HG02973 (cell line): ENCODE measurements at regions not wholly inside any gene's neighbourhood (a gene's known extent, or its start where the extent isn't known, plus 50 kb on each side); places are given as distances from the start of the nearest gene placed in this dataset.
"Not testable (repeated sequence)": the region's sequence is repeated elsewhere in the genome, so short reads cannot be mapped to it uniquely, and the experiment has no call there.

Experiments
- ATAC-seq: cut with Tn5 transposase; IDR thresholded peaks from one replicate; pipeline ENCODE4 v1.9.1; 2021; ENCODE audit warnings: moderate library complexity; ENCODE audit not compliant: unreplicated experiment

- no peak for ATAC-seq
These were observed 394.8 kb downstream of the KCNJ2 start for GRCh38 chr17:70564006-70564620.

GRCh38 chr17:70569128-70569527, 399.8 kb downstream of the KCNJ2 start:
- ATAC-seq: no peak

GRCh38 chr17:70577456-70577855, 408.1 kb downstream of the KCNJ2 start:
- ATAC-seq: no peak

- ATAC-seq: no peak
These were observed 412.1 kb downstream of the KCNJ2 start for GRCh38 chr17:70581459-70581858.

GRCh38 chr17:70582777-70583176, 413.4 kb downstream of the KCNJ2 start:
- no peak for ATAC-seq

GRCh38 chr17:70584255-70584654, 414.9 kb downstream of the KCNJ2 start:
- no peak for ATAC-seq

- no peak for ATAC-seq
These were observed 418.7 kb downstream of the KCNJ2 start for GRCh38 chr17:70588003-70588402.

GRCh38 chr17:70597774-70598173, 428.4 kb downstream of the KCNJ2 start:
- ATAC-seq: no peak

GRCh38 chr17:70599198-70599597, 429.9 kb downstream of the KCNJ2 start:
- no peak for ATAC-seq

GRCh38 chr17:70599945-70600344, 430.6 kb downstream of the KCNJ2 start:
- ATAC-seq: not testable (repeated sequence)

- ATAC-seq: no peak
These were observed 433.9 kb downstream of the KCNJ2 start for GRCh38 chr17:70603226-70603625.

- no peak for ATAC-seq
These were observed 435.5 kb downstream of the KCNJ2 start for GRCh38 chr17:70604854-70605253.

- no peak for ATAC-seq
These were observed 436.8 kb downstream of the KCNJ2 start for GRCh38 chr17:70606086-70606485.

GRCh38 chr17:70608193-70608592, 438.9 kb downstream of the KCNJ2 start:
- no peak for ATAC-seq

- ATAC-seq: no peak
These were observed 439.6 kb downstream of the KCNJ2 start for GRCh38 chr17:70608957-70609356.

GRCh38 chr17:70609566-70609965, 440.2 kb downstream of the KCNJ2 start:
- ATAC-seq: no peak

GRCh38 chr17:70610161-70610560, 440.8 kb downstream of the KCNJ2 start:
- no peak for ATAC-seq

GRCh38 chr17:70613681-70614080, 444.3 kb downstream of the KCNJ2 start:
- no peak for ATAC-seq

GRCh38 chr17:70615831-70616230, 446.5 kb downstream of the KCNJ2 start:
- ATAC-seq: no peak

- ATAC-seq: no peak
These were observed 449.3 kb downstream of the KCNJ2 start for GRCh38 chr17:70618641-70619040.

- no peak for ATAC-seq
These were observed 452.2 kb downstream of the KCNJ2 start for GRCh38 chr17:70621566-70621965.

GRCh38 chr17:70622368-70623260, 453.3 kb downstream of the KCNJ2 start:
- no peak for ATAC-seq
